GM12875 (cell line): ENCODE measurements at regions not wholly inside any gene's neighbourhood (a gene's known extent, or its start where the extent isn't known, plus 50 kb on each side); places are given as distances from the start of the nearest gene placed in this dataset.

Experiments used
- H3K4me3 ChIP-seq: one replicate; pipeline ENCODE4 v1.5.1; 2011; ENCODE audit warnings: low read depth, low read length, control low read depth
- CTCF ChIP-seq: IDR thresholded peaks from 2 replicates; pipeline ENCODE4 v1.5.1; 2011; ENCODE audit warnings: low read depth, mild to moderate bottlenecking, control low read depth, inconsistent platforms, low read length, moderate library complexity, borderline replicate concordance; ENCODE audit not compliant: insufficient read depth

- no peak overlapping the region for H3K4me3 ChIP-seq
- no peak for TF ChIP-seq CTCF
Measured at GRCh38 chr16:82260212-82260795, 90.3 kb upstream of the MPHOSPH6 start.

- H3K4me3 ChIP-seq, result no peak overlapping the region
- TF ChIP-seq CTCF, result no peak
Measured at GRCh38 chr16:82259731-82260130, 89.7 kb upstream of the MPHOSPH6 start.

GRCh38 chr16:82257990-82258389, 88.0 kb upstream of the MPHOSPH6 start:
- H3K4me3 ChIP-seq, result no peak overlapping the region
- TF ChIP-seq CTCF, result no peak

- H3K4me3 ChIP-seq, result no peak overlapping the region
- TF ChIP-seq CTCF, result no peak
Measured at GRCh38 chr16:82252582-82252981, 82.6 kb upstream of the MPHOSPH6 start.

- H3K4me3 ChIP-seq, result no peak overlapping the region
- no peak for TF ChIP-seq CTCF
Measured at GRCh38 chr16:82248677-82249076, 78.7 kb upstream of the MPHOSPH6 start.

GRCh38 chr16:82248012-82248656, 78.1 kb upstream of the MPHOSPH6 start:
- no peak overlapping the region for H3K4me3 ChIP-seq

More at GRCh38 chr16:82248012-82248656, 78.1 kb upstream of the MPHOSPH6 start:
- TF ChIP-seq CTCF, result no peak
